A549 (cell line): ENCODE measurements at regions not wholly inside any gene's neighbourhood (a gene's known extent, or its start where the extent isn't known, plus 50 kb on each side); places are given as distances from the start of the nearest gene placed in this dataset.

Experiments used
- BHLHE40 ChIP-seq: IDR thresholded peaks from 2 replicates; pipeline ENCODE4 v1.6.1; 2012; ENCODE audit warnings: low read depth, low read length, inconsistent platforms
- EHF ChIP-seq: fragments of 250-450 bp; sonication (Bioruptor Pico); IDR thresholded peaks from 2 replicates; pipeline ENCODE4 v1.5.0; 2020; ENCODE audit warnings: mild to moderate bottlenecking
- MYC ChIP-seq: IDR thresholded peaks from 2 replicates; pipeline ENCODE4 v1.6.1; 2012; ENCODE audit warnings: mild to moderate bottlenecking, inconsistent platforms, low read length, improper control_type of control experiment, borderline replicate concordance
- POLR2A ChIP-seq: IDR thresholded peaks from 2 replicates; pipeline ENCODE4 v1.6.1; 2012; ENCODE audit warnings: mild to moderate bottlenecking, low read length
- RAD21 ChIP-seq, 2 experiments: fragments of >200 bp in 1 of 2; sonication (Bioruptor Twin) in 1 of 2; formaldehyde crosslinking in 1 of 2; IDR thresholded peaks in 1 of 2; conservative IDR thresholded peaks in 1 of 2; 2 replicates in 1 of 2; 3 replicates in 1 of 2; pipeline ENCODE4 v1.6.1; 2012 to 2018; ENCODE audit warnings: inconsistent platforms in 1 of 2
- TF ChIP-seq, protein P1 (sequence below): fragments of >200 bp; sonication (Bioruptor Twin); formaldehyde crosslinking; IDR thresholded peaks from 3 replicates; pipeline ENCODE4 v1.5.1; 2016
- TF ChIP-seq, protein P2 (sequence below): fragments of 200-600 bp; sonication (generic); IDR thresholded peaks from 2 replicates; pipeline ENCODE4 v1.6.1; 2016; ENCODE audit warnings: antibody characterized with exemption, mild to moderate bottlenecking, moderate library complexity
- TF ChIP-seq, protein P3 (sequence below): IDR thresholded peaks from 2 replicates; pipeline ENCODE4 v1.6.1; 2012

DNA sequence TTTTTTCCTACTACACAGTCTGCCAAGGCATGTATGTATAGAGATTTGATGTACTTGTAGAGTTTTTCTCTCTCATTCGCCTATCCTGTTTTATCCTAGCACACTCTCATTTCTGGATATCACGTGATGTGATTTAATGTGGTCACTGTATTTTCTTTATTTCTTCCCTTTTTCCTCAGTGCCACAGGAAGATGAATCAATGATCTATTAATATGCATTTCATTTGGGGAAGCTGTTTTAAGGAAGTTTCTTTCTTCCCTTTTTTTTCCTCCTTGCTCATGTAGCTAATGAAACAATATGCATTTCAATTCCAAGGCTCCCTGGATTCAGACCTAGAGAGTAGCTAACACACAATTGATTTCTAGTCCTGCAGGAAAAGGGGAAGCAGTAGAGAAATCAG, 506.3 kb upstream of the WWC1 start:
- TF ChIP-seq, protein P1, sequence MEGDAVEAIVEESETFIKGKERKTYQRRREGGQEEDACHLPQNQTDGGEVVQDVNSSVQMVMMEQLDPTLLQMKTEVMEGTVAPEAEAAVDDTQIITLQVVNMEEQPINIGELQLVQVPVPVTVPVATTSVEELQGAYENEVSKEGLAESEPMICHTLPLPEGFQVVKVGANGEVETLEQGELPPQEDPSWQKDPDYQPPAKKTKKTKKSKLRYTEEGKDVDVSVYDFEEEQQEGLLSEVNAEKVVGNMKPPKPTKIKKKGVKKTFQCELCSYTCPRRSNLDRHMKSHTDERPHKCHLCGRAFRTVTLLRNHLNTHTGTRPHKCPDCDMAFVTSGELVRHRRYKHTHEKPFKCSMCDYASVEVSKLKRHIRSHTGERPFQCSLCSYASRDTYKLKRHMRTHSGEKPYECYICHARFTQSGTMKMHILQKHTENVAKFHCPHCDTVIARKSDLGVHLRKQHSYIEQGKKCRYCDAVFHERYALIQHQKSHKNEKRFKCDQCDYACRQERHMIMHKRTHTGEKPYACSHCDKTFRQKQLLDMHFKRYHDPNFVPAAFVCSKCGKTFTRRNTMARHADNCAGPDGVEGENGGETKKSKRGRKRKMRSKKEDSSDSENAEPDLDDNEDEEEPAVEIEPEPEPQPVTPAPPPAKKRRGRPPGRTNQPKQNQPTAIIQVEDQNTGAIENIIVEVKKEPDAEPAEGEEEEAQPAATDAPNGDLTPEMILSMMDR: no peak
- no peak for TF ChIP-seq EHF (CRISPR knock-in tag)
- no peak for TF ChIP-seq POLR2A
- no peak for TF ChIP-seq MYC
- no peak for TF ChIP-seq BHLHE40
- no peak for TF ChIP-seq RAD21 (conservative IDR thresholded peaks at IDR 0.05 in 1 of 2, IDR thresholded peaks at IDR 0.05 in 1 of 2)
- TF ChIP-seq, protein P2, sequence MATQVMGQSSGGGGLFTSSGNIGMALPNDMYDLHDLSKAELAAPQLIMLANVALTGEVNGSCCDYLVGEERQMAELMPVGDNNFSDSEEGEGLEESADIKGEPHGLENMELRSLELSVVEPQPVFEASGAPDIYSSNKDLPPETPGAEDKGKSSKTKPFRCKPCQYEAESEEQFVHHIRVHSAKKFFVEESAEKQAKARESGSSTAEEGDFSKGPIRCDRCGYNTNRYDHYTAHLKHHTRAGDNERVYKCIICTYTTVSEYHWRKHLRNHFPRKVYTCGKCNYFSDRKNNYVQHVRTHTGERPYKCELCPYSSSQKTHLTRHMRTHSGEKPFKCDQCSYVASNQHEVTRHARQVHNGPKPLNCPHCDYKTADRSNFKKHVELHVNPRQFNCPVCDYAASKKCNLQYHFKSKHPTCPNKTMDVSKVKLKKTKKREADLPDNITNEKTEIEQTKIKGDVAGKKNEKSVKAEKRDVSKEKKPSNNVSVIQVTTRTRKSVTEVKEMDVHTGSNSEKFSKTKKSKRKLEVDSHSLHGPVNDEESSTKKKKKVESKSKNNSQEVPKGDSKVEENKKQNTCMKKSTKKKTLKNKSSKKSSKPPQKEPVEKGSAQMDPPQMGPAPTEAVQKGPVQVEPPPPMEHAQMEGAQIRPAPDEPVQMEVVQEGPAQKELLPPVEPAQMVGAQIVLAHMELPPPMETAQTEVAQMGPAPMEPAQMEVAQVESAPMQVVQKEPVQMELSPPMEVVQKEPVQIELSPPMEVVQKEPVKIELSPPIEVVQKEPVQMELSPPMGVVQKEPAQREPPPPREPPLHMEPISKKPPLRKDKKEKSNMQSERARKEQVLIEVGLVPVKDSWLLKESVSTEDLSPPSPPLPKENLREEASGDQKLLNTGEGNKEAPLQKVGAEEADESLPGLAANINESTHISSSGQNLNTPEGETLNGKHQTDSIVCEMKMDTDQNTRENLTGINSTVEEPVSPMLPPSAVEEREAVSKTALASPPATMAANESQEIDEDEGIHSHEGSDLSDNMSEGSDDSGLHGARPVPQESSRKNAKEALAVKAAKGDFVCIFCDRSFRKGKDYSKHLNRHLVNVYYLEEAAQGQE: no peak
- TF ChIP-seq, protein P3, sequence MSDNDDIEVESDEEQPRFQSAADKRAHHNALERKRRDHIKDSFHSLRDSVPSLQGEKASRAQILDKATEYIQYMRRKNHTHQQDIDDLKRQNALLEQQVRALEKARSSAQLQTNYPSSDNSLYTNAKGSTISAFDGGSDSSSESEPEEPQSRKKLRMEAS: no peak
